Kidney (tissue), 13 donors: ENCODE measurements at regions not wholly inside any gene's neighbourhood (a gene's known extent, or its start where the extent isn't known, plus 50 kb on each side); places are given as distances from the start of the nearest gene placed in this dataset.
A peak's percentile ranks its signal among the peaks of the same experiment; 100 is the strongest.

Source experiments
- DNase-seq, 5 donors: peaks; one replicate each; pipeline ENCODE4 v3.0.0-alpha.2; 2013 to 2020
- FAIRE-seq: peaks from 2 replicates; lab custom pipeline; 2012; peaks lifted over from hg19 to GRCh38; lab: Jason Lieb, UNC
- H3K27ac ChIP-seq, 2 donors: one replicate each; pipeline ENCODE4 v1.7.0; 2013; ENCODE audit warnings: low read depth in 2 of 2, low read length in 2 of 2, inconsistent platforms in 1 of 2
- H3K27me3 ChIP-seq: one replicate; pipeline ENCODE4 v1.7.1; 2013; ENCODE audit warnings: low read length, inconsistent platforms; ENCODE audit not compliant: control insufficient read depth, insufficient read depth
- H3K36me3 ChIP-seq, 3 donors: one replicate each; pipeline versions ENCODE4 v1.7.0 to v1.7.1; 2013; ENCODE audit warnings: low read length in 3 of 3, control low read depth in 1 of 3, inconsistent platforms in 1 of 3; ENCODE audit not compliant: insufficient read depth in 3 of 3, control insufficient read depth in 2 of 3
- H3K4me1 ChIP-seq, 3 donors: one replicate each; pipeline versions ENCODE4 v1.7.0 to v1.7.1; 2013; ENCODE audit warnings: low read length in 3 of 3, inconsistent platforms in 1 of 3, low read depth in 1 of 3; ENCODE audit not compliant: control insufficient read depth in 2 of 3, insufficient read depth in 2 of 3
- H3K4me3 ChIP-seq, 3 donors: one replicate each; pipeline versions ENCODE4 v1.7.0 to v1.8.1; 2013; ENCODE audit warnings: low read length in 3 of 3, control low read depth in 1 of 3, inconsistent platforms in 1 of 3
- H3K9ac ChIP-seq, 3 donors: one replicate each; pipeline versions ENCODE4 v1.7.0 to v1.7.1; 2013; ENCODE audit warnings: low read length in 3 of 3, control low read depth in 1 of 3, inconsistent platforms in 1 of 3
- H3K9me3 ChIP-seq, 3 donors: one replicate each; pipeline versions ENCODE4 v1.7.0 to v1.7.1; 2013; ENCODE audit warnings: low read length in 3 of 3, control low read depth in 1 of 3, inconsistent platforms in 1 of 3; ENCODE audit not compliant: control insufficient read depth in 2 of 3, insufficient read depth in 1 of 3
- intact Hi-C: fragments of 100-400 bp; cut with DNase I; formaldehyde crosslinking; loops from one replicate; pipeline ENCODE4 v1.11.1; 2022
- TF ChIP-seq, protein P1 (sequence below): IDR thresholded peaks from 3 replicates; pipeline ENCODE4 v1.5.1; 2012; ENCODE audit warnings: mild to moderate bottlenecking, moderate library complexity, borderline replicate concordance; ENCODE audit not compliant: insufficient read depth; ENCODE audit errors: extremely low read depth
- donor health status: control.
- donor health status: control.
- donor health status: control.
- donor health status: control.
- donor health status: control.
- donor health status: DM: yes; HTN: yes; CAD: no.
- donor health status: Normal renal cell carcinoma (clear cell type).

DNA sequence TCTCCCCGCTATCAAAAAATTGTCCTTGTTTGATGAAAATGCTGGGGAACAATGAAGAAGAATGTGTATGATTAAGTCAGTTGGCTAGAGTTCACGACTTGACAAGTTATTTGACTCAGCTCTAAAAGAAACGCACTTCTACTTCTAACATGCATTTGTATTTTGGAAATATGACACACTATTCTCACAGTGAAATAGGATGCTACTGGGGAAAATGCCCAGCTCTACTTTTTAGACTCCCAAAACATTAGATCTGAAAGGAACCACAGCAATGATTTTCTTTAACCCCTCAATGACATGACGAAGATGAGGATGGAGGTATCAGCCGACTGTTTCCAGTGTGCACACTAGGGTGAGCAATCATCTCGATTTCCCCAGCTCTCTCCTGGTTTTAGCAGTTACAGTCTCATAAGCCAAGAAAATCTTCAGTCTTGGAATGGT is 83.6 kb upstream of the PCSK1 start:
- TF ChIP-seq, protein P1, sequence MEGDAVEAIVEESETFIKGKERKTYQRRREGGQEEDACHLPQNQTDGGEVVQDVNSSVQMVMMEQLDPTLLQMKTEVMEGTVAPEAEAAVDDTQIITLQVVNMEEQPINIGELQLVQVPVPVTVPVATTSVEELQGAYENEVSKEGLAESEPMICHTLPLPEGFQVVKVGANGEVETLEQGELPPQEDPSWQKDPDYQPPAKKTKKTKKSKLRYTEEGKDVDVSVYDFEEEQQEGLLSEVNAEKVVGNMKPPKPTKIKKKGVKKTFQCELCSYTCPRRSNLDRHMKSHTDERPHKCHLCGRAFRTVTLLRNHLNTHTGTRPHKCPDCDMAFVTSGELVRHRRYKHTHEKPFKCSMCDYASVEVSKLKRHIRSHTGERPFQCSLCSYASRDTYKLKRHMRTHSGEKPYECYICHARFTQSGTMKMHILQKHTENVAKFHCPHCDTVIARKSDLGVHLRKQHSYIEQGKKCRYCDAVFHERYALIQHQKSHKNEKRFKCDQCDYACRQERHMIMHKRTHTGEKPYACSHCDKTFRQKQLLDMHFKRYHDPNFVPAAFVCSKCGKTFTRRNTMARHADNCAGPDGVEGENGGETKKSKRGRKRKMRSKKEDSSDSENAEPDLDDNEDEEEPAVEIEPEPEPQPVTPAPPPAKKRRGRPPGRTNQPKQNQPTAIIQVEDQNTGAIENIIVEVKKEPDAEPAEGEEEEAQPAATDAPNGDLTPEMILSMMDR, result no peak
- Histone ChIP-seq H3K4me1 (no peaks in the 10 kb centered on the region), H3K9me3 (no peaks in the 10 kb centered on the region), H3K9ac (no peak overlapping the region), H3K27me3 (no peaks in the 10 kb centered on the region), H3K36me3 (no peaks in the 10 kb centered on the region), H3K4me3 (no peak overlapping the region), H3K27ac (no peak overlapping the region)
- intact Hi-C loops, result no loop called here
- DNase-seq (no peak), FAIRE-seq (no peak)

DNA sequence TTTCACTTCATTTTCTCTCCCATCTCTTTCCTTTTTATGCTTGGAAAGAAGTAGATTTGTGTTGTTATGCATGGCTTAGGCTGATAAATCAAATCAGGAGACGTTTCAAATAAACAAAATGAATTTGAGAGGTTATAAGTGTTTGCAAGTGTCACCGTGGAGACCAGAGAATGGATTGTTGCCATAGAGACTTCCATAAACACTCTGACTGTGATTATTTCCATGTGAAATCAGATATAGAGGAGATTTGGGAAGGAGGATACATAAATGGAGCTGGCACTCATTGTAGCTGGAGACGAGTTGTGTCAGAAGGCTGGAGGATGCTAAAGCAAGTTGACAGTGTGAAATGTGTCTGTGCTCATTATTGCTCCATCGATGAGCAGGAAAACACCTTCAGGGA is 84.2 kb upstream of the PCSK1 start:
- TF ChIP-seq, protein P1, result no peak
- no peak overlapping the region for H3K9ac ChIP-seq
- H3K36me3 ChIP-seq, result no peaks in the 10 kb centered on the region
- H3K27me3 ChIP-seq, result no peaks in the 10 kb centered on the region
- no peak overlapping the region for H3K4me3 ChIP-seq
- DNase-seq, result peak in 1 of 5 donors; percentile 2
- no peaks in the 10 kb centered on the region for H3K9me3 ChIP-seq
- FAIRE-seq, result no peak
- intact Hi-C loops, result no loop called here
- H3K27ac ChIP-seq, result no peak overlapping the region
- no peaks in the 10 kb centered on the region for H3K4me1 ChIP-seq

DNA sequence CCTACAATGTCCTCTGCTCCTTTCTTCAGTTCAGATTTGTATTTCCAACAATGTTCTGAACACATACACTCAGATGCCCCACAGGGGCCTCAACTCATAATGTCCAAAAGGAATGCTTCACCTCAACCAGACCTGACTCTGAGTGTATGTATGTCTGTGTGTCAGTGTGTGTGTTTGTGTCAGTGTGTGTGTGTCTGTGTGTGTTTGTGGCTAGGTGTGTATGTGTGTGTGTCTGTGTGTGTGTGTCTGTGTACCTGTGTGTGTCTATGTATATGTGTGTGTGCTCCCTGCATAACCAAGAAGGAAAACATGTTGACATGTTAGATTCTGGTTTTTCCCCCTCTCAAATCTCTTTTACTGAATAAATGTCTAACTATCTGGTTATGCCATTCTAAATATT is 87.3 kb upstream of the PCSK1 start:
- Histone ChIP-seq H3K4me1 (no peaks in the 10 kb centered on the region), H3K27me3 (no peaks in the 10 kb centered on the region), H3K27ac (no peak overlapping the region), H3K9ac (no peak overlapping the region), H3K4me3 (no peak overlapping the region), H3K36me3 (no peaks in the 10 kb centered on the region), H3K9me3 (no peaks in the 10 kb centered on the region)
- FAIRE-seq, result no peak
- no peak for DNase-seq
- TF ChIP-seq, protein P1, result no peak
- intact Hi-C loops, result no loop called here
